ENCODE measurements at regions not wholly inside any gene's neighbourhood (a gene's known extent, or its start where the extent isn't known, plus 50 kb on each side); places are given as distances from the start of the nearest gene placed in this dataset.

DNA sequence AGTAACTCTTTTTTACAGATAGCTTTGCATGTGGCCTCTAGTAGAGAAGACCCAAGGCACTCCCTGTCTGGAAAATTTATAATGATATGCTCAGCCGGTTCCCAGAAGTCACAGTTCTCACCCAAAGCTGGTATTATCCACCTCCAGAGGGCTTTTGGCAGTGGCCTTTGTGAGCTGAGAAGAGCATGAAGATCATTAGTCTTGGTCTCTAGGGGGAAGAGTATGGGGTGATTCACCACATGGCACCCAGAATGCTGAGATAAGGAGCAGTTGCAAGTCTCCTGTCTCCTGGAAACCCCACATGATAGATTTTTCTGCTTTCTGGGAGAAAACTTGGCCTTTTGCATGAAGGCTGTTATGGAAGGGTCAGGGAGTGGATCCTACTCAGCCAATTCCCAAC, 75.4 kb upstream of the PRPS1 start:
- Histone ChIP-seq H3K27me3 (ENCODE audit: control insufficient read depth, insufficient read depth, low read length) (no peaks in the 10 kb centered on the region), H3K4me1 (ENCODE audit: control insufficient read depth in 2 of 3, insufficient read depth in 2 of 3, low read depth in 1 of 3, low read length in 3 of 3) (no peaks in the 10 kb centered on the region), H3K36me3 (ENCODE audit: control insufficient read depth in 2 of 3, insufficient read depth in 3 of 3, low read length in 3 of 3) (no peaks in the 10 kb centered on the region), H3K9ac (ENCODE audit: low read length in 3 of 3) (no peak overlapping the region), H3K27ac (ENCODE audit: low read depth in 2 of 2, low read length in 2 of 2) (no peak overlapping the region), H3K9me3 (ENCODE audit: control insufficient read depth in 2 of 3, insufficient read depth in 1 of 3, low read length in 3 of 3) (no peaks in the 10 kb centered on the region), H3K4me3 (ENCODE audit: low read length in 3 of 3) (no peak overlapping the region)
- intact Hi-C loops (cut with DNase I), result no loop called here
- TF ChIP-seq, protein P1, sequence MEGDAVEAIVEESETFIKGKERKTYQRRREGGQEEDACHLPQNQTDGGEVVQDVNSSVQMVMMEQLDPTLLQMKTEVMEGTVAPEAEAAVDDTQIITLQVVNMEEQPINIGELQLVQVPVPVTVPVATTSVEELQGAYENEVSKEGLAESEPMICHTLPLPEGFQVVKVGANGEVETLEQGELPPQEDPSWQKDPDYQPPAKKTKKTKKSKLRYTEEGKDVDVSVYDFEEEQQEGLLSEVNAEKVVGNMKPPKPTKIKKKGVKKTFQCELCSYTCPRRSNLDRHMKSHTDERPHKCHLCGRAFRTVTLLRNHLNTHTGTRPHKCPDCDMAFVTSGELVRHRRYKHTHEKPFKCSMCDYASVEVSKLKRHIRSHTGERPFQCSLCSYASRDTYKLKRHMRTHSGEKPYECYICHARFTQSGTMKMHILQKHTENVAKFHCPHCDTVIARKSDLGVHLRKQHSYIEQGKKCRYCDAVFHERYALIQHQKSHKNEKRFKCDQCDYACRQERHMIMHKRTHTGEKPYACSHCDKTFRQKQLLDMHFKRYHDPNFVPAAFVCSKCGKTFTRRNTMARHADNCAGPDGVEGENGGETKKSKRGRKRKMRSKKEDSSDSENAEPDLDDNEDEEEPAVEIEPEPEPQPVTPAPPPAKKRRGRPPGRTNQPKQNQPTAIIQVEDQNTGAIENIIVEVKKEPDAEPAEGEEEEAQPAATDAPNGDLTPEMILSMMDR (IDR thresholded peaks at IDR 0.05; ENCODE audit: borderline replicate concordance, extremely low read depth, insufficient read depth), result no peak
- DNase-seq (no peak), FAIRE-seq (no peak)

DNA sequence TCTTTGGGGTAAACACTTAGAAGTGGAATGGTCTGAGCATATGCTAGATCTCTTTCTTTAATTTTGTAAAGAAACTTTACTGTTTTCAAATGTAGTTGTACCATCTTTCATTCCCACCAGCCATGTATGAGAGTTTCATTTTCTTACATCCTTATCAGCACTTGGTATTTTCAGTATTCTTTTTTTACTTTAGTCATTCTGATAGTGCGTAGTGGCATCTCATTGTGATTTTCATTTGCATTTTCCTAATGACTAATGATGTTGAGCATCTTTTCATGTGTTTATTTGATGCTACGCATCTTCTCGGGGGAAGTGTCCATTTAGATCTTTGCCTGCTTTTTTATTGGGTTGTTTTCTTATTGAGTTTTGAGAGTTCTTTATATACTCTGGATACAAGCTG, 71.3 kb upstream of the PRPS1 start:
- H3K36me3 ChIP-seq (ENCODE audit: control insufficient read depth in 2 of 3, insufficient read depth in 3 of 3, low read length in 3 of 3), result no peaks in the 10 kb centered on the region
- DNase-seq, result no peak
- H3K9ac ChIP-seq (ENCODE audit: low read length in 3 of 3), result no peak overlapping the region
- H3K9me3 ChIP-seq (ENCODE audit: control insufficient read depth in 2 of 3, insufficient read depth in 1 of 3, low read length in 3 of 3), result no peaks in the 10 kb centered on the region
- H3K27ac ChIP-seq (ENCODE audit: low read depth in 2 of 2, low read length in 2 of 2), result no peak overlapping the region
- no peaks in the 10 kb centered on the region for H3K27me3 ChIP-seq (ENCODE audit: control insufficient read depth, insufficient read depth, low read length)
- TF ChIP-seq, protein P1 (IDR thresholded peaks at IDR 0.05; ENCODE audit: borderline replicate concordance, extremely low read depth, insufficient read depth), result no peak
- H3K4me3 ChIP-seq (ENCODE audit: low read length in 3 of 3), result no peak overlapping the region
- no peaks in the 10 kb centered on the region for H3K4me1 ChIP-seq (ENCODE audit: control insufficient read depth in 2 of 3, insufficient read depth in 2 of 3, low read depth in 1 of 3, low read length in 3 of 3)
- FAIRE-seq, result no peak
- intact Hi-C loops (cut with DNase I), result no loop called here

DNA sequence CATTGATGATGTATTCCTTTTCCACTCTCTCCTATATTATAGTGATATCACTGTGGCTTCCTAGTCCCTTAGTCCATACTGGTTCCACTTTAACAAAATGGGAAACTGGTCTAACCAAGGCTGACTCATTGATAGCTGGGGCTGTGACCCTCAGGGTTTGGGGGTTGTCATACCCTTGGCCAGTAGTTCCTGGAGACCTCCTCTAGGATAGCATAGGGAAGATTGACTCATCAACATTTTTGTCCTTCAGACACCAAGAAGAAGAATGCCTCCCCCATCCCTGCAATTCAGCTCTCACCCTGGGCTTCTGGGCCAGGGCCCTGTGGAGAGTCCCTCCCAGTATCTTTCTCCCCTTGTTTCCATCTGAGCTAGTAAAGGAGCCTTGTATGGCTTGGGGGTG, 68.8 kb upstream of the PRPS1 start:
- TF ChIP-seq, protein P1 (IDR thresholded peaks at IDR 0.05; ENCODE audit: borderline replicate concordance, extremely low read depth, insufficient read depth), result no peak
- intact Hi-C loops (cut with DNase I), result no loop called here
- Histone ChIP-seq H3K36me3 (ENCODE audit: control insufficient read depth in 2 of 3, insufficient read depth in 3 of 3, low read length in 3 of 3) (no peaks in the 10 kb centered on the region), H3K4me1 (ENCODE audit: control insufficient read depth in 2 of 3, insufficient read depth in 2 of 3, low read depth in 1 of 3, low read length in 3 of 3) (no peaks in the 10 kb centered on the region), H3K4me3 (ENCODE audit: low read length in 3 of 3) (no peak overlapping the region), H3K9me3 (ENCODE audit: control insufficient read depth in 2 of 3, insufficient read depth in 1 of 3, low read length in 3 of 3) (no peaks in the 10 kb centered on the region), H3K9ac (ENCODE audit: low read length in 3 of 3) (no peak overlapping the region), H3K27ac (ENCODE audit: low read depth in 2 of 2, low read length in 2 of 2) (no peak overlapping the region), H3K27me3 (ENCODE audit: control insufficient read depth, insufficient read depth, low read length) (no peaks in the 10 kb centered on the region)
- DNase-seq (no peak), FAIRE-seq (no peak)

DNA sequence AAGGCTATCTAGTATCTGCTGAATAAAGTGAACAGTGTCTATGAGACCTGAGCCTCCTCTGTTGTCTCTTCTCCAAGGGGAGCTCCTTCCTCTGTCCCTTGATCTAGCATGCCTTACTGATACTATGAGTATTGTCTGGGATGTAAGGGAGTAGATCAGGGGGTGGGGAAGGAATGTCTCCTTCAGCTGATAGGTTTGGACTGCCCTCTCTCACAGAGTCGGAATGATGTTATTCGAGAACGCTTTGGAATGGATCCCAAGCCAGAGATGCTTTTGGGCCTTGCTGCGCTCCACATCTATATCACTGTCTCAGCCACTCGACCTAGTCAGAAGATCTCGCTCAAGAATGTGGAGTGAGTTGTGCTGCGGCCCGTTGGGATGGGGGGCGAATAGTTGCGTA, 68.3 kb upstream of the PRPS1 start:
- FAIRE-seq, result no peak
- intact Hi-C loops (cut with DNase I), result no loop called here

More for the DNA sequence above, 68.3 kb upstream of the PRPS1 start:
- Histone ChIP-seq H3K4me3 (ENCODE audit: low read length in 3 of 3) (no peak overlapping the region), H3K9ac (ENCODE audit: low read length in 3 of 3) (no peak overlapping the region), H3K36me3 (ENCODE audit: control insufficient read depth in 2 of 3, insufficient read depth in 3 of 3, low read length in 3 of 3) (no peaks in the 10 kb centered on the region), H3K27ac (ENCODE audit: low read depth in 2 of 2, low read length in 2 of 2) (no peak overlapping the region), H3K4me1 (ENCODE audit: control insufficient read depth in 2 of 3, insufficient read depth in 2 of 3, low read depth in 1 of 3, low read length in 3 of 3) (no peaks in the 10 kb centered on the region), H3K9me3 (ENCODE audit: control insufficient read depth in 2 of 3, insufficient read depth in 1 of 3, low read length in 3 of 3) (no peaks in the 10 kb centered on the region), H3K27me3 (ENCODE audit: control insufficient read depth, insufficient read depth, low read length) (no peaks in the 10 kb centered on the region)
- TF ChIP-seq, protein P1 (IDR thresholded peaks at IDR 0.05; ENCODE audit: borderline replicate concordance, extremely low read depth, insufficient read depth), result no peak
- no peak for DNase-seq
